ENCODE measurements at regions not wholly inside any gene's neighbourhood (a gene's known extent, or its start where the extent isn't known, plus 50 kb on each side); places are given as distances from the start of the nearest gene placed in this dataset.

DNA sequence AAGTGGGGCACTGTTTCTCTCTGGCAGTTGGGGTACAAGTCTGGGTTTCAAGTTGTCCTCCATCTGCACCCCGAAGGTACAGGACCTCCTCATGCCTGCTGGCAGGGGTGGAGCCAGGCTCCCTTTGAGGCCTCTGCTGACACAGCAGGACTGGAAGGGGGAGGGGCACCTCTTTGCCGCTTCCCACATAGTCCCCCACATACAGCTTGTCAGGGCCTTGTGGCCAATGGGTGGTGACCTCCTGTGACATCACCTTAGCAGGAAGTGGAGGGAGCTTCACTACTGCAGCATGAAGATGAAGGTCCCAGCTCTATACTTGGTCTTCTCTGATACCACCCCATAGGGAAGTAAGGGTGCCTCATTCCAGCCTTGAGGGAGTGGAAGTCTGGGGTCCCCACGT lies 167.8 kb downstream of the RAMP3 start:
- no peaks in the 10 kb centered on the region; the same call in 1 of the 2 replicates for H3K4me1 ChIP-seq (ENCODE audit: insufficient read depth)
- H3K36me3 Mint-ChIP-seq (ENCODE audit: low read depth), result no peaks in the 10 kb centered on the region
- H3K4me3 Mint-ChIP-seq, result no peak overlapping the region
- ATAC-seq (no peak), DNase-seq (ENCODE audit: low spot score) (no peak)
- H3K36me3 ChIP-seq (ENCODE audit: insufficient read depth), result no peaks in the 10 kb centered on the region
- H3K9me3 Mint-ChIP-seq, result no peaks in the 10 kb centered on the region
- H3K4me2 ChIP-seq, result no peak overlapping the region
- no peaks in the 10 kb centered on the region for H3K27me3 ChIP-seq (ENCODE audit: insufficient read depth)
- H3F3A ChIP-seq (replicated peaks; ENCODE audit: low read depth), result no peaks in the 10 kb centered on the region
- no peaks in the 10 kb centered on the region for H3K79me2 ChIP-seq (replicated peaks; ENCODE audit: insufficient read depth)
- no peaks in the 10 kb centered on the region for H3K4me1 Mint-ChIP-seq
- no peak overlapping the region for H3K27ac ChIP-seq (ENCODE audit: low read depth)
- TF ChIP-seq NANOG (IDR thresholded peaks at IDR 0.05; ENCODE audit: borderline replicate concordance) (no peak), ZNF114 (CRISPR knock-in tag; IDR thresholded peaks at IDR 0.05) (no peak), JUNB (IDR thresholded peaks at IDR 0.05; ENCODE audit: unreplicated experiment) (no peak), ZNF331 (CRISPR knock-in tag; IDR thresholded peaks at IDR 0.05; ENCODE audit: low read depth) (no peak), EZH2 (IDR thresholded peaks at IDR 0.05; ENCODE audit: low read depth, unreplicated experiment) (no peak), STAT1 (IDR thresholded peaks at IDR 0.05; ENCODE audit: unreplicated experiment) (no peak)
- TF ChIP-seq, protein P1, sequence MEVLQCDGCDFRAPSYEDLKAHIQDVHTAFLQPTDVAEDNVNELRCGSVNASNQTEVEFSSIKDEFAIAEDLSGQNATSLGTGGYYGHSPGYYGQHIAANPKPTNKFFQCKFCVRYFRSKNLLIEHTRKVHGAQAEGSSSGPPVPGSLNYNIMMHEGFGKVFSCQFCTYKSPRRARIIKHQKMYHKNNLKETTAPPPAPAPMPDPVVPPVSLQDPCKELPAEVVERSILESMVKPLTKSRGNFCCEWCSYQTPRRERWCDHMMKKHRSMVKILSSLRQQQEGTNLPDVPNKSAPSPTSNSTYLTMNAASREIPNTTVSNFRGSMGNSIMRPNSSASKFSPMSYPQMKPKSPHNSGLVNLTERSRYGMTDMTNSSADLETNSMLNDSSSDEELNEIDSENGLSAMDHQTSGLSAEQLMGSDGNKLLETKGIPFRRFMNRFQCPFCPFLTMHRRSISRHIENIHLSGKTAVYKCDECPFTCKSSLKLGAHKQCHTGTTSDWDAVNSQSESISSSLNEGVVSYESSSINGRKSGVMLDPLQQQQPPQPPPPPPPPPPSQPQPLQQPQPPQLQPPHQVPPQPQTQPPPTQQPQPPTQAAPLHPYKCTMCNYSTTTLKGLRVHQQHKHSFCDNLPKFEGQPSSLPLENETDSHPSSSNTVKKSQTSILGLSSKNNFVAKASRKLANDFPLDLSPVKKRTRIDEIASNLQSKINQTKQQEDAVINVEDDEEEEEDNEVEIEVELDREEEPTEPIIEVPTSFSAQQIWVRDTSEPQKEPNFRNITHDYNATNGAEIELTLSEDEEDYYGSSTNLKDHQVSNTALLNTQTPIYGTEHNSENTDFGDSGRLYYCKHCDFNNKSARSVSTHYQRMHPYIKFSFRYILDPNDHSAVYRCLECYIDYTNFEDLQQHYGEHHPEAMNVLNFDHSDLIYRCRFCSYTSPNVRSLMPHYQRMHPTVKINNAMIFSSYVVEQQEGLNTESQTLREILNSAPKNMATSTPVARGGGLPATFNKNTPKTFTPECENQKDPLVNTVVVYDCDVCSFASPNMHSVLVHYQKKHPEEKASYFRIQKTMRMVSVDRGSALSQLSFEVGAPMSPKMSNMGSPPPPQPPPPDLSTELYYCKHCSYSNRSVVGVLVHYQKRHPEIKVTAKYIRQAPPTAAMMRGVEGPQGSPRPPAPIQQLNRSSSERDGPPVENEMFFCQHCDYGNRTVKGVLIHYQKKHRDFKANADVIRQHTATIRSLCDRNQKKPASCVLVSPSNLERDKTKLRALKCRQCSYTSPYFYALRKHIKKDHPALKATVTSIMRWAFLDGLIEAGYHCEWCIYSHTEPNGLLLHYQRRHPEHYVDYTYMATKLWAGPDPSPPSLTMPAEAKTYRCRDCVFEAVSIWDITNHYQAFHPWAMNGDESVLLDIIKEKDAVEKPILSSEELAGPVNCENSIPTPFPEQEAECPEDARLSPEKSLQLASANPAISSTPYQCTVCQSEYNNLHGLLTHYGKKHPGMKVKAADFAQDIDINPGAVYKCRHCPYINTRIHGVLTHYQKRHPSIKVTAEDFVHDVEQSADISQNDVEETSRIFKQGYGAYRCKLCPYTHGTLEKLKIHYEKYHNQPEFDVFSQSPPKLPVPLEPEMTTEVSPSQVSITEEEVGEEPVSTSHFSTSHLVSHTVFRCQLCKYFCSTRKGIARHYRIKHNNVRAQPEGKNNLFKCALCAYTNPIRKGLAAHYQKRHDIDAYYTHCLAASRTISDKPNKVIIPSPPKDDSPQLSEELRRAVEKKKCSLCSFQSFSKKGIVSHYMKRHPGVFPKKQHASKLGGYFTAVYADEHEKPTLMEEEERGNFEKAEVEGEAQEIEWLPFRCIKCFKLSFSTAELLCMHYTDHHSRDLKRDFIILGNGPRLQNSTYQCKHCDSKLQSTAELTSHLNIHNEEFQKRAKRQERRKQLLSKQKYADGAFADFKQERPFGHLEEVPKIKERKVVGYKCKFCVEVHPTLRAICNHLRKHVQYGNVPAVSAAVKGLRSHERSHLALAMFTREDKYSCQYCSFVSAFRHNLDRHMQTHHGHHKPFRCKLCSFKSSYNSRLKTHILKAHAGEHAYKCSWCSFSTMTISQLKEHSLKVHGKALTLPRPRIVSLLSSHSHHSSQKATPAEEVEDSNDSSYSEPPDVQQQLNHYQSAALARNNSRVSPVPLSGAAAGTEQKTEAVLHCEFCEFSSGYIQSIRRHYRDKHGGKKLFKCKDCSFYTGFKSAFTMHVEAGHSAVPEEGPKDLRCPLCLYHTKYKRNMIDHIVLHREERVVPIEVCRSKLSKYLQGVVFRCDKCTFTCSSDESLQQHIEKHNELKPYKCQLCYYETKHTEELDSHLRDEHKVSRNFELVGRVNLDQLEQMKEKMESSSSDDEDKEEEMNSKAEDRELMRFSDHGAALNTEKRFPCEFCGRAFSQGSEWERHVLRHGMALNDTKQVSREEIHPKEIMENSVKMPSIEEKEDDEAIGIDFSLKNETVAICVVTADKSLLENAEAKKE (CRISPR knock-in tag; IDR thresholded peaks at IDR 0.05), result no peak
- TF ChIP-seq, protein P2, sequence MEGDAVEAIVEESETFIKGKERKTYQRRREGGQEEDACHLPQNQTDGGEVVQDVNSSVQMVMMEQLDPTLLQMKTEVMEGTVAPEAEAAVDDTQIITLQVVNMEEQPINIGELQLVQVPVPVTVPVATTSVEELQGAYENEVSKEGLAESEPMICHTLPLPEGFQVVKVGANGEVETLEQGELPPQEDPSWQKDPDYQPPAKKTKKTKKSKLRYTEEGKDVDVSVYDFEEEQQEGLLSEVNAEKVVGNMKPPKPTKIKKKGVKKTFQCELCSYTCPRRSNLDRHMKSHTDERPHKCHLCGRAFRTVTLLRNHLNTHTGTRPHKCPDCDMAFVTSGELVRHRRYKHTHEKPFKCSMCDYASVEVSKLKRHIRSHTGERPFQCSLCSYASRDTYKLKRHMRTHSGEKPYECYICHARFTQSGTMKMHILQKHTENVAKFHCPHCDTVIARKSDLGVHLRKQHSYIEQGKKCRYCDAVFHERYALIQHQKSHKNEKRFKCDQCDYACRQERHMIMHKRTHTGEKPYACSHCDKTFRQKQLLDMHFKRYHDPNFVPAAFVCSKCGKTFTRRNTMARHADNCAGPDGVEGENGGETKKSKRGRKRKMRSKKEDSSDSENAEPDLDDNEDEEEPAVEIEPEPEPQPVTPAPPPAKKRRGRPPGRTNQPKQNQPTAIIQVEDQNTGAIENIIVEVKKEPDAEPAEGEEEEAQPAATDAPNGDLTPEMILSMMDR (conservative IDR thresholded peaks at IDR 0.05; ENCODE audit: low read depth in 2 of 2), result no peak
- TF ChIP-seq, protein P3, sequence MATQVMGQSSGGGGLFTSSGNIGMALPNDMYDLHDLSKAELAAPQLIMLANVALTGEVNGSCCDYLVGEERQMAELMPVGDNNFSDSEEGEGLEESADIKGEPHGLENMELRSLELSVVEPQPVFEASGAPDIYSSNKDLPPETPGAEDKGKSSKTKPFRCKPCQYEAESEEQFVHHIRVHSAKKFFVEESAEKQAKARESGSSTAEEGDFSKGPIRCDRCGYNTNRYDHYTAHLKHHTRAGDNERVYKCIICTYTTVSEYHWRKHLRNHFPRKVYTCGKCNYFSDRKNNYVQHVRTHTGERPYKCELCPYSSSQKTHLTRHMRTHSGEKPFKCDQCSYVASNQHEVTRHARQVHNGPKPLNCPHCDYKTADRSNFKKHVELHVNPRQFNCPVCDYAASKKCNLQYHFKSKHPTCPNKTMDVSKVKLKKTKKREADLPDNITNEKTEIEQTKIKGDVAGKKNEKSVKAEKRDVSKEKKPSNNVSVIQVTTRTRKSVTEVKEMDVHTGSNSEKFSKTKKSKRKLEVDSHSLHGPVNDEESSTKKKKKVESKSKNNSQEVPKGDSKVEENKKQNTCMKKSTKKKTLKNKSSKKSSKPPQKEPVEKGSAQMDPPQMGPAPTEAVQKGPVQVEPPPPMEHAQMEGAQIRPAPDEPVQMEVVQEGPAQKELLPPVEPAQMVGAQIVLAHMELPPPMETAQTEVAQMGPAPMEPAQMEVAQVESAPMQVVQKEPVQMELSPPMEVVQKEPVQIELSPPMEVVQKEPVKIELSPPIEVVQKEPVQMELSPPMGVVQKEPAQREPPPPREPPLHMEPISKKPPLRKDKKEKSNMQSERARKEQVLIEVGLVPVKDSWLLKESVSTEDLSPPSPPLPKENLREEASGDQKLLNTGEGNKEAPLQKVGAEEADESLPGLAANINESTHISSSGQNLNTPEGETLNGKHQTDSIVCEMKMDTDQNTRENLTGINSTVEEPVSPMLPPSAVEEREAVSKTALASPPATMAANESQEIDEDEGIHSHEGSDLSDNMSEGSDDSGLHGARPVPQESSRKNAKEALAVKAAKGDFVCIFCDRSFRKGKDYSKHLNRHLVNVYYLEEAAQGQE (IDR thresholded peaks at IDR 0.05; ENCODE audit: unreplicated experiment), result no peak
- no peaks in the 10 kb centered on the region for H4K20me1 ChIP-seq (replicated peaks; ENCODE audit: insufficient read depth)
- peaks cover 4% of the 10 kb centered on the region for H3K27me3 Mint-ChIP-seq (ENCODE audit: insufficient read depth, low read depth, poor library complexity)
- H3K27ac Mint-ChIP-seq, result no peak overlapping the region
- no peak overlapping the region for H2AFZ ChIP-seq
- peaks cover 13% of the 10 kb centered on the region; the same call in 1 of the 2 replicates for H3K9me2 ChIP-seq (ENCODE audit: insufficient read depth)
- H3K4me3 ChIP-seq, result no peak overlapping the region

Measured in GM23338 (cell line).